B cell (primary cell): ENCODE measurements at regions not wholly inside any gene's neighbourhood (a gene's known extent, or its start where the extent isn't known, plus 50 kb on each side); places are given as distances from the start of the nearest gene placed in this dataset.

Experiments used
- ATAC-seq: fragments of 200-7000 bp; cut with Tn5 transposase; one replicate; pipeline ENCODE4 v1.10.0; 2021; ENCODE audit warnings: low read depth, mild to moderate bottlenecking, moderate number of reproducible peaks, moderate library complexity
- CTCF ChIA-PET: fragments of 350-600 bp; sonication (Branson Sonifier 250); formaldehyde crosslinking; loops from one replicate; lab custom pipeline; 2021; ENCODE audit warnings: antibody characterized with exemption, inconsistent platforms; lab: Charles Lee
- POLR2A ChIA-PET: fragments of 350-600 bp; sonication (Branson Sonifier 250); formaldehyde crosslinking; loops from one replicate; lab custom pipeline; 2021; ENCODE audit warnings: antibody characterized with exemption; lab: Charles Lee
- DNase-seq: peaks from one replicate; pipeline ENCODE4 v3.0.0; 2013
- H2AFZ ChIP-seq: 2 replicates; pipeline ENCODE4 v1.6.1; 2012; ENCODE audit warnings: mild to moderate bottlenecking, low read depth, low read length; ENCODE audit not compliant: insufficient read depth, poor library complexity, severe bottlenecking
- H3K27ac ChIP-seq, 2 donors: 1 replicate in 1 of 2; 2 replicates in 1 of 2; pipeline ENCODE4 v1.5.1; 2012 to 2013; ENCODE audit warnings: low read length in 2 of 2, mild to moderate bottlenecking in 2 of 2, moderate library complexity in 1 of 2
- H3K27me3 ChIP-seq, 4 experiments: fragments of 200-600 bp in 1 of 4; sonication (generic) in 1 of 4; replicated peaks in 1 of 4; 1 replicate in 2 of 4; 2 replicates in 2 of 4; pipeline versions ENCODE4 v1.6.1 to v1.7.0; 2013 to 2016; ENCODE audit warnings: low read length in 3 of 4, mild to moderate bottlenecking in 2 of 4, mixed read lengths in 1 of 4, moderate library complexity in 1 of 4; ENCODE audit not compliant: insufficient read depth in 4 of 4, control insufficient read depth in 3 of 4; ENCODE audit errors: control extremely low read depth in 1 of 4
- H3K36me3 ChIP-seq, 2 experiments: replicated peaks in 1 of 2; 1 replicate in 1 of 2; 2 replicates in 1 of 2; pipeline versions ENCODE4 v1.6.1 to v1.7.1; 2013; ENCODE audit warnings: low read length in 1 of 2; ENCODE audit not compliant: insufficient read depth in 2 of 2, control insufficient read depth in 1 of 2; ENCODE audit errors: control extremely low read depth in 1 of 2, extremely low read depth in 1 of 2
- H3K4me1 ChIP-seq, 2 donors: fragments of 200-600 bp in 1 of 2; sonication (generic) in 1 of 2; 1 replicate in 1 of 2; 2 replicates in 1 of 2; pipeline versions ENCODE4 v1.5.1 to v1.6.1; 2013 to 2017; ENCODE audit warnings: low read length in 2 of 2; ENCODE audit not compliant: control insufficient read depth in 2 of 2, insufficient read depth in 2 of 2
- H3K4me2 ChIP-seq: replicated peaks from 2 replicates; pipeline ENCODE3; 2012; ENCODE audit warnings: mild to moderate bottlenecking, low read depth, low read length; ENCODE audit not compliant: poor library complexity, severe bottlenecking
- H3K4me3 ChIP-seq, 5 experiments: fragments of 200-600 bp in 1 of 5; sonication (generic) in 1 of 5; 1 replicate in 3 of 5; 2 replicates in 2 of 5; pipeline versions ENCODE4 v1.5.1 to v1.7.0; 2011 to 2016; ENCODE audit warnings: low read length in 4 of 5, mild to moderate bottlenecking in 4 of 5, low read depth in 2 of 5, control low read depth in 1 of 5, moderate library complexity in 1 of 5; ENCODE audit not compliant: insufficient read depth in 1 of 5; ENCODE audit errors: control extremely low read depth in 1 of 5, extremely low read depth in 1 of 5
- H3K79me2 ChIP-seq: fragments of 200-600 bp; sonication (generic); one replicate; pipeline ENCODE4 v1.6.0; 2016; ENCODE audit warnings: low read length; ENCODE audit not compliant: control insufficient read depth, insufficient read depth
- H3K9ac ChIP-seq: fragments of 200-600 bp; sonication (generic); 2 replicates; pipeline ENCODE4 v1.6.1; 2017; ENCODE audit warnings: mild to moderate bottlenecking, low read length, moderate library complexity
- H3K9me3 ChIP-seq, 3 donors: one replicate each; pipeline versions ENCODE4 v1.6.1 to v1.7.1; 2013; ENCODE audit warnings: low read length in 2 of 3; ENCODE audit not compliant: control insufficient read depth in 2 of 3, insufficient read depth in 1 of 3; ENCODE audit errors: control extremely low read depth in 1 of 3
- H4K20me1 ChIP-seq: 2 replicates; pipeline ENCODE4 v1.6.0; 2012; ENCODE audit warnings: mild to moderate bottlenecking, low read length; ENCODE audit not compliant: insufficient read depth, control insufficient read depth, poor library complexity, severe bottlenecking
- H3K27ac Mint-ChIP-seq: one replicate; pipeline ENCODE4 v1.8.0; 2021; ENCODE audit warnings: mixed read lengths
- H3K27me3 Mint-ChIP-seq: one replicate; pipeline ENCODE4 v1.8.0; 2021; ENCODE audit warnings: mixed read lengths
- H3K4me1 Mint-ChIP-seq: one replicate; pipeline ENCODE4 v1.8.0; 2021; ENCODE audit warnings: mixed read lengths
- H3K4me3 Mint-ChIP-seq: one replicate; pipeline ENCODE4 v1.8.0; 2021; ENCODE audit warnings: mixed read lengths
- H3K9me3 Mint-ChIP-seq: one replicate; pipeline ENCODE4 v1.8.0; 2022; ENCODE audit warnings: mixed read lengths; ENCODE audit not compliant: insufficient read depth
- CTCF ChIP-seq: fragments of 200-600 bp; IDR thresholded peaks from one replicate; pipeline ENCODE4 v1.8.0; 2022; ENCODE audit warnings: antibody characterized with exemption, mild to moderate bottlenecking
- EZH2 ChIP-seq: IDR thresholded peaks from 2 replicates; pipeline ENCODE4 v1.6.1; 2012; ENCODE audit warnings: borderline replicate concordance, low read depth, mild to moderate bottlenecking, moderate library complexity, low read length; ENCODE audit not compliant: insufficient read depth, poor library complexity, severe bottlenecking
- WGBS: methylation state at CpG from one replicate; pipeline ENCODE4 v1.1.5; 2013; ENCODE audit warnings: missing lambda C conversion rate; ENCODE audit not compliant: insufficient coverage; 5-methylcytosine and 5-hydroxymethylcytosine counted together
- intact Hi-C: fragments of 100-400 bp; cut with micrococcal nuclease; formaldehyde crosslinking; loops from one replicate; pipeline ENCODE4 v1.10.0; 2022

- Mint-ChIP-seq H3K27me3 (peaks cover 4% of the 10 kb centered on the region), H3K27ac (no peak overlapping the region), H3K4me1 (no peaks in the 10 kb centered on the region), H3K9me3 (peaks cover 2% of the 10 kb centered on the region), H3K4me3 (no peak overlapping the region)
- WGBS: 0% methylated on average over 2 of the region's 2 CpGs
- H3K27ac ChIP-seq: no peak overlapping the region
- no peaks in the 10 kb centered on the region for H3K4me1 ChIP-seq
- no peak for TF ChIP-seq EZH2
- TF ChIP-seq CTCF: no peak
- no peaks in the 10 kb centered on the region for H3K9me3 ChIP-seq
- H3K36me3 ChIP-seq: no peaks in the 10 kb centered on the region
- CTCF ChIA-PET: no interaction called here
- no peak overlapping the region for H2AFZ ChIP-seq
- no peaks in the 10 kb centered on the region for H3K27me3 ChIP-seq
- H3K4me3 ChIP-seq: no peak overlapping the region
- ATAC-seq: no peak
- H3K79me2 ChIP-seq: no peaks in the 10 kb centered on the region
- POLR2A ChIA-PET: no interaction called here
- intact Hi-C loops: no loop called here
- no peak for DNase-seq
- H3K4me2 ChIP-seq: no peak overlapping the region
- H3K9ac ChIP-seq: no peak overlapping the region
- no peaks in the 10 kb centered on the region for H4K20me1 ChIP-seq
These were observed 81.1 kb downstream of the STMND1 start for GRCh38 chr6:17182961-17183360.

- peaks cover 10% of the 10 kb centered on the region for H3K27me3 Mint-ChIP-seq
- no CpG with 5 or more reads among the region's 1 CpG for WGBS
These were observed 85.1 kb downstream of the STMND1 start for GRCh38 chr6:17186925-17187324.

More at GRCh38 chr6:17186925-17187324, 85.1 kb downstream of the STMND1 start:
- Mint-ChIP-seq H3K9me3 (no peaks in the 10 kb centered on the region), H3K4me3 (no peak overlapping the region), H3K4me1 (no peaks in the 10 kb centered on the region), H3K27ac (no peak overlapping the region)
- no peak for DNase-seq
- Histone ChIP-seq H3K4me1 (no peaks in the 10 kb centered on the region), H3K9me3 (no peaks in the 10 kb centered on the region), H3K79me2 (no peaks in the 10 kb centered on the region), H4K20me1 (no peaks in the 10 kb centered on the region), H3K4me3 (no peak overlapping the region), H2AFZ (no peak overlapping the region), H3K27me3 (no peaks in the 10 kb centered on the region), H3K27ac (no peak overlapping the region), H3K4me2 (no peak overlapping the region), H3K9ac (no peak overlapping the region), H3K36me3 (no peaks in the 10 kb centered on the region)
- ChIA-PET CTCF (interaction anchor here (1.4 kb wide), 1 partner anchor 12 kb away, joined by 4 read pairs; no protein-coding TSS in a partner anchor), POLR2A (no interaction called here)
- TF ChIP-seq EZH2 (no peak), CTCF (no peak)
- intact Hi-C loops: no loop called here
- no peak for ATAC-seq
